ENCODE measurements at regions not wholly inside any gene's neighbourhood (a gene's known extent, or its start where the extent isn't known, plus 50 kb on each side); places are given as distances from the start of the nearest gene placed in this dataset.

DNA sequence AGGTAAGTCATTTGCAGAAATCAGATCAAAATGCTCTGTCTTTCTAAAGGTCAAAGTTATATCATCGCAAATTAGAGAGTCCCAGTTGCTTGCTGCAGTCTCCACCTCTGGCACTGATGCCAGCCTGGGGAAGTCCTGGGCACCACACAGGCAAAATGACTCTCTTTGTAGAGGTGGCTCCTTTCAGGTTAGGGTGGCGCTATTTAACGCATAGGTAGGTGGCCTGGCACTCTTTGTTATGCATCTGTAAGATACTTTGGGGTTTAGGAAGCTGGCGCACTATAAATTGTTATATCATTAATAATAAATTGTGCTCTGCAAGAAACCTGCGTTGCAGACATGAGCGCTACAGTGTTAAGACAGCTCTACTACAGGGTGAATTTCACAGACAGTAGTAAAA, 268.5 kb downstream of the ICOS start:
- H3K36me3 ChIP-seq (ENCODE audit: insufficient read depth, low read length) = no peaks in the 10 kb centered on the region
- H3K4me3 ChIP-seq (ENCODE audit: low read length, poor library complexity, severe bottlenecking) = no peak overlapping the region
- no peaks in the 10 kb centered on the region for H3K4me1 ChIP-seq (ENCODE audit: insufficient read depth, low read length, poor library complexity, severe bottlenecking)
- no peaks in the 10 kb centered on the region for H3F3A ChIP-seq (ENCODE audit: low read depth)
- H3K27me3 ChIP-seq (ENCODE audit: insufficient read depth, low read length, poor library complexity, severe bottlenecking) = no peaks in the 10 kb centered on the region
- H3K9me2 ChIP-seq (replicated peaks; ENCODE audit: low read depth, low read length) = no peaks in the 10 kb centered on the region
- H3K9ac ChIP-seq (ENCODE audit: low read depth, low read length, poor library complexity, severe bottlenecking) = no peak overlapping the region
- no peaks in the 10 kb centered on the region for H3K79me2 ChIP-seq (ENCODE audit: insufficient read depth, low read length)
- H4K20me1 ChIP-seq (ENCODE audit: insufficient read depth, low read length, poor library complexity, severe bottlenecking) = no peaks in the 10 kb centered on the region
- H2AFZ ChIP-seq (ENCODE audit: low read length) = no peak overlapping the region
- H3K4me2 ChIP-seq (ENCODE audit: low read depth, low read length, poor library complexity, severe bottlenecking) = no peak overlapping the region
- TF ChIP-seq EZH2phosphoT487 (IDR thresholded peaks at IDR 0.05; ENCODE audit: borderline replicate concordance) (no peak), CTCF (conservative IDR thresholded peaks at IDR 0.05; ENCODE audit: low read length) (no peak)
- no peaks in the 10 kb centered on the region for H3K9me3 ChIP-seq (ENCODE audit: insufficient read depth, low read depth, low read length)

GRCh38 chr2:204205538-204205937, 269.0 kb downstream of the ICOS start:
- H3K9me2 ChIP-seq (replicated peaks; ENCODE audit: low read depth, low read length) = no peaks in the 10 kb centered on the region
- no peaks in the 10 kb centered on the region for H4K20me1 ChIP-seq (ENCODE audit: insufficient read depth, low read length, poor library complexity, severe bottlenecking)
- no peak overlapping the region for H2AFZ ChIP-seq (ENCODE audit: low read length)
- no peaks in the 10 kb centered on the region for H3K27me3 ChIP-seq (ENCODE audit: insufficient read depth, low read length, poor library complexity, severe bottlenecking)
- H3K36me3 ChIP-seq (ENCODE audit: insufficient read depth, low read length) = no peaks in the 10 kb centered on the region
- H3K9me3 ChIP-seq (ENCODE audit: insufficient read depth, low read depth, low read length) = no peaks in the 10 kb centered on the region
- H3K79me2 ChIP-seq (ENCODE audit: insufficient read depth, low read length) = no peaks in the 10 kb centered on the region
- no peaks in the 10 kb centered on the region for H3K4me1 ChIP-seq (ENCODE audit: insufficient read depth, low read length, poor library complexity, severe bottlenecking)
- H3K4me3 ChIP-seq (ENCODE audit: low read length, poor library complexity, severe bottlenecking) = no peak overlapping the region
- no peak overlapping the region for H3K4me2 ChIP-seq (ENCODE audit: low read depth, low read length, poor library complexity, severe bottlenecking)
- no peak for TF ChIP-seq EZH2phosphoT487 (IDR thresholded peaks at IDR 0.05; ENCODE audit: borderline replicate concordance)
- no peak for TF ChIP-seq CTCF (conservative IDR thresholded peaks at IDR 0.05; ENCODE audit: low read length)
- H3K9ac ChIP-seq (ENCODE audit: low read depth, low read length, poor library complexity, severe bottlenecking) = no peak overlapping the region
- no peaks in the 10 kb centered on the region for H3F3A ChIP-seq (ENCODE audit: low read depth)

- H3K79me2 ChIP-seq (ENCODE audit: insufficient read depth, low read length) = no peaks in the 10 kb centered on the region
- no peaks in the 10 kb centered on the region for H3K9me3 ChIP-seq (ENCODE audit: insufficient read depth, low read depth, low read length)
- H3K4me3 ChIP-seq (ENCODE audit: low read length, poor library complexity, severe bottlenecking) = no peak overlapping the region
- no peak for TF ChIP-seq CTCF (conservative IDR thresholded peaks at IDR 0.05; ENCODE audit: low read length)
- TF ChIP-seq EZH2phosphoT487 (IDR thresholded peaks at IDR 0.05; ENCODE audit: borderline replicate concordance) = no peak
- no peaks in the 10 kb centered on the region for H3K9me2 ChIP-seq (replicated peaks; ENCODE audit: low read depth, low read length)
- H3K9ac ChIP-seq (ENCODE audit: low read depth, low read length, poor library complexity, severe bottlenecking) = no peak overlapping the region
- H3K27me3 ChIP-seq (ENCODE audit: insufficient read depth, low read length, poor library complexity, severe bottlenecking) = no peaks in the 10 kb centered on the region
- no peaks in the 10 kb centered on the region for H4K20me1 ChIP-seq (ENCODE audit: insufficient read depth, low read length, poor library complexity, severe bottlenecking)
- no peak overlapping the region for H3K4me2 ChIP-seq (ENCODE audit: low read depth, low read length, poor library complexity, severe bottlenecking)
- H2AFZ ChIP-seq (ENCODE audit: low read length) = no peak overlapping the region
- H3K4me1 ChIP-seq (ENCODE audit: insufficient read depth, low read length, poor library complexity, severe bottlenecking) = no peaks in the 10 kb centered on the region
- no peaks in the 10 kb centered on the region for H3K36me3 ChIP-seq (ENCODE audit: insufficient read depth, low read length)
- H3F3A ChIP-seq (ENCODE audit: low read depth) = no peaks in the 10 kb centered on the region
These were observed 271.3 kb downstream of the ICOS start for GRCh38 chr2:204207866-204208265.
